ENCODE measurements at regions not wholly inside any gene's neighbourhood (a gene's known extent, or its start where the extent isn't known, plus 50 kb on each side); places are given as distances from the start of the nearest gene placed in this dataset.

DNA sequence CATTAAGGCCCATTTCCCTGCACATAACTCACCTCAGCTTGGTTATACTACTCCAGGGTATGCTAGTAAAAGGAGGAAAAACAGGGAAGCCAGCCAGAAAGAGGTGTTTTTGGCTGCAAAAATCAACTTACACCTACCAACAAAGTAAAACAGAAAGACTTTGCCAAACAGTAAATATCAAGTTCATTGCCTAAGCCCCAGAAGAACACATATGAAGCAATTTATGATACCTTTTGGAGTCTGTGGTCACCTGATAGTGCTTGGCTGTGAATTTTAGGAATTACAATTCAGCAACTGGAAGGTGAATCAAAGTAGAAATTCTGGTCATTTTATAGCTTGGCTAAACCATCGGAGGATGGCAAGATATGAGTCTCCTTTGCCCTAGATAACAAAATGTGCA is 463.7 kb upstream of the CLINT1 start:
- H4K20me1 ChIP-seq (ENCODE audit: insufficient read depth, low read length): no peaks in the 10 kb centered on the region
- DNase-seq: no peak
- Mint-ChIP-seq H3K36me3 (no peaks in the 10 kb centered on the region), H3K4me3 (no peak overlapping the region), H3K27me3 (ENCODE audit: low read depth in 3 of 3) (peaks cover 1 to 2% (median 2%) of the 10 kb centered on the region in 3 donors), H3K9me3 (peaks cover 0 to 2% (median 0%) of the 10 kb centered on the region in 7 donors), H3K27ac (no peak overlapping the region), H3K4me1 (peaks cover 4% of the 10 kb centered on the region)
- no peak overlapping the region for H2AFZ ChIP-seq (ENCODE audit: insufficient read depth, low read depth, low read length, poor library complexity, severe bottlenecking)
- WGBS (ENCODE audit: insufficient coverage): no CpG with 5 or more reads among the region's 1 CpG
- TF ChIP-seq, protein P1, sequence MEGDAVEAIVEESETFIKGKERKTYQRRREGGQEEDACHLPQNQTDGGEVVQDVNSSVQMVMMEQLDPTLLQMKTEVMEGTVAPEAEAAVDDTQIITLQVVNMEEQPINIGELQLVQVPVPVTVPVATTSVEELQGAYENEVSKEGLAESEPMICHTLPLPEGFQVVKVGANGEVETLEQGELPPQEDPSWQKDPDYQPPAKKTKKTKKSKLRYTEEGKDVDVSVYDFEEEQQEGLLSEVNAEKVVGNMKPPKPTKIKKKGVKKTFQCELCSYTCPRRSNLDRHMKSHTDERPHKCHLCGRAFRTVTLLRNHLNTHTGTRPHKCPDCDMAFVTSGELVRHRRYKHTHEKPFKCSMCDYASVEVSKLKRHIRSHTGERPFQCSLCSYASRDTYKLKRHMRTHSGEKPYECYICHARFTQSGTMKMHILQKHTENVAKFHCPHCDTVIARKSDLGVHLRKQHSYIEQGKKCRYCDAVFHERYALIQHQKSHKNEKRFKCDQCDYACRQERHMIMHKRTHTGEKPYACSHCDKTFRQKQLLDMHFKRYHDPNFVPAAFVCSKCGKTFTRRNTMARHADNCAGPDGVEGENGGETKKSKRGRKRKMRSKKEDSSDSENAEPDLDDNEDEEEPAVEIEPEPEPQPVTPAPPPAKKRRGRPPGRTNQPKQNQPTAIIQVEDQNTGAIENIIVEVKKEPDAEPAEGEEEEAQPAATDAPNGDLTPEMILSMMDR (IDR thresholded peaks at IDR 0.05): no peak
- no peak overlapping the region for H3K4me3 ChIP-seq (replicated peaks in 1 of 3; ENCODE audit: low read depth in 2 of 3, low read length in 3 of 3)
- no peak overlapping the region for H3K27ac ChIP-seq (ENCODE audit: low read depth in 1 of 2, low read length in 2 of 2)
- intact Hi-C loops (cut with micrococcal nuclease): no loop called here
- no peak overlapping the region for H3K9ac ChIP-seq (ENCODE audit: insufficient read depth, low read length, poor library complexity, severe bottlenecking)
- H3K4me1 ChIP-seq (ENCODE audit: control insufficient read depth in 1 of 2, insufficient read depth in 2 of 2, low read length in 2 of 2): no peaks in the 10 kb centered on the region
- H3K9me3 ChIP-seq (replicated peaks in 1 of 2; ENCODE audit: control insufficient read depth in 1 of 2, insufficient read depth in 1 of 2, low read length in 2 of 2): no peaks in the 10 kb centered on the region
- H3K27me3 ChIP-seq (ENCODE audit: control insufficient read depth in 2 of 2, insufficient read depth in 2 of 2, low read length in 2 of 2): no peaks in the 10 kb centered on the region
- no peaks in the 10 kb centered on the region for H3K36me3 ChIP-seq (replicated peaks in 1 of 2; ENCODE audit: control insufficient read depth in 1 of 2, insufficient read depth in 2 of 2, low read length in 2 of 2)
- H3K79me2 ChIP-seq (ENCODE audit: insufficient read depth, low read length): no peaks in the 10 kb centered on the region
- no peak overlapping the region for H3K4me2 ChIP-seq (replicated peaks; ENCODE audit: extremely low read depth, low read length, poor library complexity, severe bottlenecking)

DNA sequence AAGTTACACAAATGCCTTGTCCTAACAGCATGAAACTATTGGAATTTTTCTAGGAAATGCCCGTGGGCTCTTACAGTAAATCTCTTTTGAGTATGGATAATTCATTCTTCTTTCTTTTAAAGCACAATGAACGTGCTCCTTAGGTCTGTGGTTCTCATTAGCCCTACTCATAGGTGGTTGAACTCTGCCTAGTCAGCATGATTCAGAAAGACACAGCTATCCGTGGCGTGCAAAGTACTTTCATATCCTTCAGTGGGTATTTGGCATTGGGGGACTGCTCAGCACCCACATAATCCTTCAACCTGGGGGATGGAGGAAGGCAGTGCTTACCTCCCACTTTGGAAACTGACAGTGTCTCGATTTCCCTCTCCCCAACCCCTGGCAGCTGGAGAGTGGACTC is 462.0 kb upstream of the CLINT1 start:
- H3K27ac Mint-ChIP-seq: peak overlapping the region in 1 of 7 donors; percentile 32

More for the DNA sequence above, 462.0 kb upstream of the CLINT1 start:
- no peaks in the 10 kb centered on the region for H3K36me3 Mint-ChIP-seq
- H3K9me3 Mint-ChIP-seq: peaks cover 0 to 2% (median 0%) of the 10 kb centered on the region in 7 donors
- Histone ChIP-seq H3K36me3 (replicated peaks in 1 of 2; ENCODE audit: control insufficient read depth in 1 of 2, insufficient read depth in 2 of 2, low read length in 2 of 2) (no peaks in the 10 kb centered on the region), H3K27ac (ENCODE audit: low read depth in 1 of 2, low read length in 2 of 2) (no peak overlapping the region), H3K27me3 (ENCODE audit: control insufficient read depth in 2 of 2, insufficient read depth in 2 of 2, low read length in 2 of 2) (no peaks in the 10 kb centered on the region), H3K4me3 (replicated peaks in 1 of 3; ENCODE audit: low read depth in 2 of 3, low read length in 3 of 3) (no peak overlapping the region), H4K20me1 (ENCODE audit: insufficient read depth, low read length) (no peaks in the 10 kb centered on the region), H3K9ac (ENCODE audit: insufficient read depth, low read length, poor library complexity, severe bottlenecking) (no peak overlapping the region), H3K4me2 (replicated peaks; ENCODE audit: extremely low read depth, low read length, poor library complexity, severe bottlenecking) (no peak overlapping the region), H3K9me3 (replicated peaks in 1 of 2; ENCODE audit: control insufficient read depth in 1 of 2, insufficient read depth in 1 of 2, low read length in 2 of 2) (no peaks in the 10 kb centered on the region), H3K79me2 (ENCODE audit: insufficient read depth, low read length) (no peaks in the 10 kb centered on the region), H2AFZ (ENCODE audit: insufficient read depth, low read depth, low read length, poor library complexity, severe bottlenecking) (no peak overlapping the region), H3K4me1 (ENCODE audit: control insufficient read depth in 1 of 2, insufficient read depth in 2 of 2, low read length in 2 of 2) (no peaks in the 10 kb centered on the region)
- H3K4me1 Mint-ChIP-seq: peaks cover 4% of the 10 kb centered on the region
- peaks cover 1 to 2% (median 2%) of the 10 kb centered on the region in 3 donors for H3K27me3 Mint-ChIP-seq (ENCODE audit: low read depth in 3 of 3)
- intact Hi-C loops (cut with micrococcal nuclease): no loop called here
- 0% methylated on average over 2 of the region's 5 CpGs for WGBS (ENCODE audit: insufficient coverage)
- DNase-seq: no peak
- TF ChIP-seq, protein P1 (IDR thresholded peaks at IDR 0.05): no peak
- no peak overlapping the region for H3K4me3 Mint-ChIP-seq
